ENCODE measurements at regions not wholly inside any gene's neighbourhood (a gene's known extent, or its start where the extent isn't known, plus 50 kb on each side); places are given as distances from the start of the nearest gene placed in this dataset.

DNA sequence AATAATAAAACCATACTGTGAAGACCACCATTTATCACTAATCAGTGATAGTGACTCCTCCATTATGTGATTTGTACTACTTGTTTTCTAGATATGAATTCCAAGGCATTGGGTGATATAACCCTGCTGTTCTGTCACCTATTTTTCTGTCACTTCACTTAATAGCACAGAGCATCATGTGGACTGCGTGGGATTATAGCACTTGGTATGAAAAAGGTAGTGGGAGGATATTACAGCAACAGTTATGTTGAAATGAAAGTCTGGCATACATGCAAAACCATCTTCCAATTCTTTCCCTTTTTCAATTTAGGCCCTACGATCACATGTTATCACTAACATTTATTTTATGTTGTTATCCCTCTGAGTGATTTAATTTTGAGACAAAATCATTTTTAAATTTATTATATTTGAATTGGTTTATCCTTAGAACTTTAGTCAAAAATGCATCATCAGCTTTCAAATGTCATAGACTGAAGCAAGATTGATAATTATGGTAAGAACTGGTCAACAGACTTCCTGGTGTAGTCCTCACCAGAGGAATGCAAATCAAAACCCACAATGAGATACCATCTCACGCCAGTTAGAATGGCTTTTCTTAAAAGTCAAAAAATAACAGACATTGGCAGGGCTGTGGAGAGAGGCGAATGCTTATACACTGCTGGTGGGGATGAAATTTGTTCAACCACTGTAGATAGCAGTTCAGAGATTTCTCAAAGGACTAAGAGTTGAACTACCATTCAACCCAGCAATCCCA is 242.6 kb downstream of the IKZF2 start:
- peaks cover 14% of the 10 kb centered on the region for H3K4me1 Mint-ChIP-seq (ENCODE audit: unreplicated experiment)
- TF ChIP-seq, protein P1, sequence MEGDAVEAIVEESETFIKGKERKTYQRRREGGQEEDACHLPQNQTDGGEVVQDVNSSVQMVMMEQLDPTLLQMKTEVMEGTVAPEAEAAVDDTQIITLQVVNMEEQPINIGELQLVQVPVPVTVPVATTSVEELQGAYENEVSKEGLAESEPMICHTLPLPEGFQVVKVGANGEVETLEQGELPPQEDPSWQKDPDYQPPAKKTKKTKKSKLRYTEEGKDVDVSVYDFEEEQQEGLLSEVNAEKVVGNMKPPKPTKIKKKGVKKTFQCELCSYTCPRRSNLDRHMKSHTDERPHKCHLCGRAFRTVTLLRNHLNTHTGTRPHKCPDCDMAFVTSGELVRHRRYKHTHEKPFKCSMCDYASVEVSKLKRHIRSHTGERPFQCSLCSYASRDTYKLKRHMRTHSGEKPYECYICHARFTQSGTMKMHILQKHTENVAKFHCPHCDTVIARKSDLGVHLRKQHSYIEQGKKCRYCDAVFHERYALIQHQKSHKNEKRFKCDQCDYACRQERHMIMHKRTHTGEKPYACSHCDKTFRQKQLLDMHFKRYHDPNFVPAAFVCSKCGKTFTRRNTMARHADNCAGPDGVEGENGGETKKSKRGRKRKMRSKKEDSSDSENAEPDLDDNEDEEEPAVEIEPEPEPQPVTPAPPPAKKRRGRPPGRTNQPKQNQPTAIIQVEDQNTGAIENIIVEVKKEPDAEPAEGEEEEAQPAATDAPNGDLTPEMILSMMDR (IDR thresholded peaks at IDR 0.05), result no peak
- no peak for DNase-seq (ENCODE audit: extremely low spot score, unreplicated experiment)
- H3K4me3 Mint-ChIP-seq (ENCODE audit: unreplicated experiment), result no peak overlapping the region
- no peaks in the 10 kb centered on the region for H3K27me3 Mint-ChIP-seq (ENCODE audit: unreplicated experiment)
- no peaks in the 10 kb centered on the region for H3K9me3 Mint-ChIP-seq (ENCODE audit: unreplicated experiment)
- H3K27ac Mint-ChIP-seq (ENCODE audit: unreplicated experiment), result no peak overlapping the region
- peaks cover 5% of the 10 kb centered on the region for H3K36me3 Mint-ChIP-seq (ENCODE audit: unreplicated experiment)

DNA sequence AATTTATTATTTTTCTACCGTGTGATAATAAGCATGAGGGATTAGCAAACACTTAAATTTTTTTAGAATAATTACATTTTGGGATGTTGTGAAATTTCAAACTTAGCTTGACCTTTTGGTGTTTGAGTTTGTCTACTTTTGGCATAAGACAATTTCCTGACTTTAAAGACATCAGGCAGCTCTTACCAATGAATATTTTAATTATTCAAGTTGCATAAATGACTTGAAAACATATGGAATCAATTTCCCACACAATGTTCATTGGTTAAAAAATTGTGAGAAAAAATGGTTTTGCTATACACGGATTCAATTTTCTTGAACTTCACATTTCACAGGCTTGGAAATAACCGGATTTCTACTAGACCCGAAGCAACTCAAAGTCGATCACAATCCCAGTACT is 243.4 kb downstream of the IKZF2 start:
- TF ChIP-seq, protein P1 (IDR thresholded peaks at IDR 0.05), result no peak
- no peak for DNase-seq (ENCODE audit: extremely low spot score, unreplicated experiment)
- H3K36me3 Mint-ChIP-seq (ENCODE audit: unreplicated experiment), result peaks cover 2% of the 10 kb centered on the region
- H3K27me3 Mint-ChIP-seq (ENCODE audit: unreplicated experiment), result no peaks in the 10 kb centered on the region
- H3K9me3 Mint-ChIP-seq (ENCODE audit: unreplicated experiment), result no peaks in the 10 kb centered on the region
- no peak overlapping the region for H3K4me3 Mint-ChIP-seq (ENCODE audit: unreplicated experiment)
- H3K27ac Mint-ChIP-seq (ENCODE audit: unreplicated experiment), result no peak overlapping the region
- H3K4me1 Mint-ChIP-seq (ENCODE audit: unreplicated experiment), result peaks cover 10% of the 10 kb centered on the region

DNA sequence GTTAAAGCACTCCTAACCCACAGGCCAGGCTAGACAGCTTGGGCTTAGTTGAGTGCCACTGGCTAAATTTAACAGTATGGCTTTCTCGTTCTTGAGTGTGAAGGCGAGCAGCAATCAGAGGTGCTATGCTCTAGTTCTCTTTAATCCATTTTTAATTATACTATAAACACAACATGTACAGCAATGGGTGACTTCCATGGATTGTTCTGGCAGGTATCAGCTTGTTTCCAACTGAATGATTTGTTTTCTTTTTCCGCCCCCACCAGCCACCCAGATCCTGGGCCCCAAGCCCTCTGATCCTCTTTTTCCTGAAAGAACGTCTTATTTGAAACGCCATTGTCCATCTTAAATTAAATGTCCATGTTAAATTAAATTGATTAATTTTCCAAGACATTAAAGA is 244.8 kb downstream of the IKZF2 start:
- TF ChIP-seq, protein P1 (IDR thresholded peaks at IDR 0.05), result no peak
- Mint-ChIP-seq H3K27ac (ENCODE audit: unreplicated experiment) (no peak overlapping the region), H3K4me1 (ENCODE audit: unreplicated experiment) (no peaks in the 10 kb centered on the region), H3K36me3 (ENCODE audit: unreplicated experiment) (peaks cover 2% of the 10 kb centered on the region), H3K9me3 (ENCODE audit: unreplicated experiment) (no peaks in the 10 kb centered on the region), H3K4me3 (ENCODE audit: unreplicated experiment) (no peak overlapping the region), H3K27me3 (ENCODE audit: unreplicated experiment) (no peaks in the 10 kb centered on the region)
- no peak for DNase-seq (ENCODE audit: extremely low spot score, unreplicated experiment)

DNA sequence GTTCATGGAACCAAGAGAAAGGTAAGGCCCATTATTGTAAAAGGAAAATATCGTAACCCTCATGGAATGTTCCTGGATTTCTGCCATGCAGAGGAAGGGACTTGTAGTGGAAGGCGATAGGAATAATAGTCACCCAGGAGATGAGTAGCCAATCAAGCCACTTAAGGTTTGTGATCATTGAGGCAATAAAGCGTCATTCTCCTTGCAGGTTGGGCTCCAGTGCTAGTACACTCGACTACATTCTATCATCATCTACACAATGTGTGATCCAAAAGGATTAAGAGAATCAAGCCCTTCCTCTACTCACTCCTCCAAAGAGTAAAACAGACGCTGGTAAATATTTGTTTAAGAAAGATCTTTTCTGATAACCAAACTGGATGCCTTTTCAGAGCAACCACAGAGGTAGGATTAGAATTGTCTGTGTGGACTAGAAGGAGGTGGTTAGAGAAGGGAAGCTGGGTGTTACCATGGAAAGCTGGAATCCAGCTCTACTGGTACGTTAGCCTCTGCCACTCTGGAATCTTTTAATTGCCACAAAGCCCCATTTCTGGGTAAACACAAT is 245.7 kb downstream of the IKZF2 start:
- Mint-ChIP-seq H3K27me3 (ENCODE audit: unreplicated experiment) (no peaks in the 10 kb centered on the region), H3K4me3 (ENCODE audit: unreplicated experiment) (no peak overlapping the region), H3K9me3 (ENCODE audit: unreplicated experiment) (no peaks in the 10 kb centered on the region), H3K27ac (ENCODE audit: unreplicated experiment) (no peak overlapping the region), H3K36me3 (ENCODE audit: unreplicated experiment) (peaks cover 2% of the 10 kb centered on the region), H3K4me1 (ENCODE audit: unreplicated experiment) (no peaks in the 10 kb centered on the region)
- DNase-seq (ENCODE audit: extremely low spot score, unreplicated experiment), result no peak
- TF ChIP-seq, protein P1 (IDR thresholded peaks at IDR 0.05), result no peak

DNA sequence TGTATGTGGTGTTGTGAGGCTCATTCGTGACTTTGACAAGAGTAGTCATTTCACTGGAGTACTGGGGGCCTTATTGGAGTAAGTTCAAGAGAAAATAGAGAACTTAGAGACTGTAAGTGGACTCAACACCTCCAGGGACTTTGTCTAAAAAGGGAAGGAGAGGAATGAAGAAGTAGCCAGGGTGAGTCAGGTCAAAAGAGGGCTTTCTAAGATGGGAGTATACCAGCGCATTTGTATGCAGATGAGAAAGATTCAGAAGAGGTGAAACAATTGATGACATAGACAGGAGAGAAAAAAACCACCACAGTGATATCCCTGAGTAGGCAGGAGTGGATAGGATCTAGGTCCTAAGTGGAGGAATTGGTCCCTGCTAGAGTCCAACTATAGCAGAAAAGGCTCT is 246.8 kb downstream of the IKZF2 start:
- DNase-seq (ENCODE audit: extremely low spot score, unreplicated experiment), result no peak
- no peak overlapping the region for H3K27ac Mint-ChIP-seq (ENCODE audit: unreplicated experiment)
- H3K9me3 Mint-ChIP-seq (ENCODE audit: unreplicated experiment), result no peaks in the 10 kb centered on the region
- no peaks in the 10 kb centered on the region for H3K4me1 Mint-ChIP-seq (ENCODE audit: unreplicated experiment)
- no peaks in the 10 kb centered on the region for H3K36me3 Mint-ChIP-seq (ENCODE audit: unreplicated experiment)
- TF ChIP-seq, protein P1 (IDR thresholded peaks at IDR 0.05), result no peak
- H3K27me3 Mint-ChIP-seq (ENCODE audit: unreplicated experiment), result no peaks in the 10 kb centered on the region
- H3K4me3 Mint-ChIP-seq (ENCODE audit: unreplicated experiment), result no peak overlapping the region
